ENCODE measurements at regions not wholly inside any gene's neighbourhood (a gene's known extent, or its start where the extent isn't known, plus 50 kb on each side); places are given as distances from the start of the nearest gene placed in this dataset.

GRCh38 chr15:69505956-69506556 lies 53.4 kb downstream of the RPLP1 start:
- DNase-seq (ENCODE audit: insufficient read length, low spot score) (no peak), FAIRE-seq (no peak)
- TF ChIP-seq, protein P1, sequence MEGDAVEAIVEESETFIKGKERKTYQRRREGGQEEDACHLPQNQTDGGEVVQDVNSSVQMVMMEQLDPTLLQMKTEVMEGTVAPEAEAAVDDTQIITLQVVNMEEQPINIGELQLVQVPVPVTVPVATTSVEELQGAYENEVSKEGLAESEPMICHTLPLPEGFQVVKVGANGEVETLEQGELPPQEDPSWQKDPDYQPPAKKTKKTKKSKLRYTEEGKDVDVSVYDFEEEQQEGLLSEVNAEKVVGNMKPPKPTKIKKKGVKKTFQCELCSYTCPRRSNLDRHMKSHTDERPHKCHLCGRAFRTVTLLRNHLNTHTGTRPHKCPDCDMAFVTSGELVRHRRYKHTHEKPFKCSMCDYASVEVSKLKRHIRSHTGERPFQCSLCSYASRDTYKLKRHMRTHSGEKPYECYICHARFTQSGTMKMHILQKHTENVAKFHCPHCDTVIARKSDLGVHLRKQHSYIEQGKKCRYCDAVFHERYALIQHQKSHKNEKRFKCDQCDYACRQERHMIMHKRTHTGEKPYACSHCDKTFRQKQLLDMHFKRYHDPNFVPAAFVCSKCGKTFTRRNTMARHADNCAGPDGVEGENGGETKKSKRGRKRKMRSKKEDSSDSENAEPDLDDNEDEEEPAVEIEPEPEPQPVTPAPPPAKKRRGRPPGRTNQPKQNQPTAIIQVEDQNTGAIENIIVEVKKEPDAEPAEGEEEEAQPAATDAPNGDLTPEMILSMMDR (IDR thresholded peaks at IDR 0.05; ENCODE audit: insufficient read depth, missing control alignments) = no peak

DNA sequence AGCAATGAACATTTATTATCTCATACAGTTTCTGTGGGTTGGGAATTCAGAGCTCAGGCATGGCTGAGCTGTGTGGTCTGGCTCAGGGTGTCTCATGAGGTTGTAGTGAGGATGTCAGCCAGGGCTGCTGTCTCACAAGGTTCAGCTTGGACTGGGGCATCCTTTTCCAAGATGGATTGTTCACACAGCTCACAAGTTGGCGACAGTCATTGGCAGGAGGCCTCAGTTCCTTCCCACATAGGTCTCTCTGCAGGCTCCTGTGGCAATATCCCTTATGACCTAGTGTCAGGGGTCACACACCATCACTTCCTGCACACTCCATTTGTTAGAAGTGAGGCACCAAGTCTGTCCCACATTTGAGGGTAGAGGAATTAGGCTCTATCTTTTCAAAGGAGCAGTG lies 56.0 kb downstream of the RPLP1 start:
- FAIRE-seq (no peak), DNase-seq (ENCODE audit: insufficient read length, low spot score) (no peak)

GRCh38 chr15:69509131-69509530 lies 56.5 kb downstream of the RPLP1 start:
- FAIRE-seq (no peak), DNase-seq (ENCODE audit: insufficient read length, low spot score) (no peak)
- TF ChIP-seq, protein P1 (IDR thresholded peaks at IDR 0.05; ENCODE audit: insufficient read depth, missing control alignments) = no peak

More for the DNA sequence above, 56.0 kb downstream of the RPLP1 start:
- TF ChIP-seq, protein P1 (IDR thresholded peaks at IDR 0.05; ENCODE audit: insufficient read depth, missing control alignments) = no peak

- DNase-seq (ENCODE audit: insufficient read length, low spot score) (no peak), FAIRE-seq (no peak)
- TF ChIP-seq, protein P1 (IDR thresholded peaks at IDR 0.05; ENCODE audit: insufficient read depth, missing control alignments) = no peak
Measured at GRCh38 chr15:69510556-69510955, 57.9 kb downstream of the RPLP1 start.

DNA sequence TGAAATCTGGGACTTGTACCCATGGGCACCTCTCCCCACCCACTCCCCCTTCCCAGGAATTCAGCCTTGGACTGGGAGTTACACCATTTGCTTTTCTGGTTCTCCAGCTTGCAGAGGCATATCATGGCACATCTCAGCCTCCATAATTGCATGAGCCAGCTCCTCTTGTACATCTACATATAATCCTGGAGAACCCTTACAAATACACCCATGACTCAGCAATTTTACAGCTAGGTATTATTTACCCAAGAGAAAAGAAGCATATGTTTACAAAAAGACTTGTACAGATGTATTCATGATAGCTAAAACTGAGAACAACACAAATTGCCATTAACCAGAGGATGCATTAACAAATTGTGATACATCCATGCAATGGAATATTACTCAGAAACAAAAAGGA lies 58.4 kb downstream of the RPLP1 start:
- FAIRE-seq (no peak), DNase-seq (ENCODE audit: insufficient read length, low spot score) (no peak)
- TF ChIP-seq, protein P1 (IDR thresholded peaks at IDR 0.05; ENCODE audit: insufficient read depth, missing control alignments) = no peak

GRCh38 chr15:69511716-69512340 lies 59.2 kb downstream of the RPLP1 start:
- no peak for DNase-seq (ENCODE audit: insufficient read length, low spot score)
- TF ChIP-seq, protein P1 (IDR thresholded peaks at IDR 0.05; ENCODE audit: insufficient read depth, missing control alignments) = no peak
- no peak for FAIRE-seq

- no peak for FAIRE-seq
- no peak for DNase-seq (ENCODE audit: insufficient read length, low spot score)
Measured at GRCh38 chr15:69513450-69513960, 60.9 kb downstream of the RPLP1 start.

More at GRCh38 chr15:69513450-69513960, 60.9 kb downstream of the RPLP1 start:
- TF ChIP-seq, protein P1 (IDR thresholded peaks at IDR 0.05; ENCODE audit: insufficient read depth, missing control alignments) = no peak

Data from D721Med (cell line).